Kidney tubule cell (primary cell): ENCODE measurements at regions not wholly inside any gene's neighbourhood (a gene's known extent, or its start where the extent isn't known, plus 50 kb on each side); places are given as distances from the start of the nearest gene placed in this dataset.
"Not testable (repeated sequence)": the region's sequence is repeated elsewhere in the genome, so short reads cannot be mapped to it uniquely, and the experiment has no call there.

Experiments
- DNase-seq: peaks from one replicate; pipeline ENCODE4 v3.0.0-alpha.2; 2018; ENCODE audit warnings: low spot score

GRCh38 chr10:44268435-44268948, 116.4 kb downstream of the CXCL12 start:
- not testable (repeated sequence) for DNase-seq

DNA sequence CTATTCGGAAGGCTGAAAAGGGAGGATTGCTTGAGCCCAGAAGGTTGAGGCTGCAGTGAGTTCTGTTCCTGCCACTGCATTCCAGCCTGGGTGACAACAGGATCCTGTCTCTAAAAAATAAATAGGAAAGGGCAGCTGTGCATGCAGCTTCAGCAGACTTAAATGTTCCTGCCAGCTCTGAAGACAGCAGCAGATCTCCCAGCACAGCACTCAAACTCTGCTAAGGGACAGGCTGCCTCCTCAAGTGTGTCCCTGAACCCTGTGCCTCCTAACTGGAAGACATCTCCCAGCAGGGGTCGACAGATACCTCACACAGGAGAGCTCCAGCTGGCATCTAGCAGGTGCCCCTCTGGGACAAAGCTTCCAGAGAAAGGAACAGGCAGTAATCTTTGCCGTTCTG, 117.9 kb downstream of the CXCL12 start:
- DNase-seq = no peak

DNA sequence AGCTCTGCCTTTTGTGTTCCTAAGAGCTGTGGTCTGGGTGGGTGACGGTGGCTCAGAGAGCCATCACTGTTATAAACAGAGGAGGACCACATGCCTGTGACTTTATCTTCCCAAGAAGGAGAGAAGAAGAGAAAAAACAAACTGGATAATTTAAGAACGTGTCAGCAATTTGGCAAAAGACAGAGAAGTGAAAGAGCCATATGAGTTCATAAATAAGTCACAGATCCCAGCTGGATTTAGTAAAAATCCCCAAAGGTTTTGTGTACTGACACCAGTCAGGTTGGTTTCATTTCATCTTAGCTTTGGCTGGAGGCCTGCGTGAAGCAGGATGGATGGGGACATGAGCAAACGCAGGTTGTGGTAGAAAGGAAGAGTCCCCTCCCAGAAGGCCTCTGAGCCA, 120.7 kb downstream of the CXCL12 start:
- no peak for DNase-seq

GRCh38 chr10:44263771-44264170, 121.1 kb downstream of the CXCL12 start:
- DNase-seq = no peak

GRCh38 chr10:44262551-44263251, 122.2 kb downstream of the CXCL12 start:
- DNase-seq = no peak

DNA sequence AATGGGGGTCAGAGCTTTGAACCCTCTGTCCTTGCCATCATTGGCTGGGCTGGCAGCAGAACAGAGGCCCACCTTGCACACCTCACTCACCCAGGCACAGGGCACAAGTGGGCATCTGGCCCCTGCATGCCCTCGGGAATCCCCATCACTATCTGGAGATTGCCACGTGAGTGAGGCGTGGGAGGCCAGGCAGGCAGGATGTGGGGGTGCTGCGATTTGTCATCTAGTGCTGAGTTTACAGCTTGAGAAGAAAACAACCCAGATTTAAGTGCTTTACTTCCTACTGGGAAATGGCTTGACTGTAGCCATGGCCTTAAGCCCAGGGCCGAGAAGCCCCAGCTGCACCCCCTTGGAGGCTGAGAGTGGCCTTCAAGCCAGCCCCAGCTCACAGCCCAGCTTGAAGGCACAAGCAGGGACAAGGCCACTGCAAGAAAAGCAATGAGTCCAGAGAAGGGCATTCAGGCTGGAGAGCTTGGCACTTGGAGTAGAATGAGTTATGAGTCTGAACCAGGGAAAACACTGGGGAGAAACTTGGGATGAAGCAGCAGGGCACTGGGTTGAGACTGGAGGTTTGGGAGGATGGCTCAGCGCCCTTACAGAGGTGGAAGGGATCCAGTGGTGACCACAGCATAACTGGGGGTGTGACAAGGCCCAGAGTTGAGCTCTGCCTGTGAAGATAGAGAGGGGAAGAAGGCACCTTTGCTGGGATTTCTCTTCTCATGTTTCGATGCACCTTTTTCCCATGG, 123.0 kb downstream of the CXCL12 start:
- peak; percentile 51 for DNase-seq

DNA sequence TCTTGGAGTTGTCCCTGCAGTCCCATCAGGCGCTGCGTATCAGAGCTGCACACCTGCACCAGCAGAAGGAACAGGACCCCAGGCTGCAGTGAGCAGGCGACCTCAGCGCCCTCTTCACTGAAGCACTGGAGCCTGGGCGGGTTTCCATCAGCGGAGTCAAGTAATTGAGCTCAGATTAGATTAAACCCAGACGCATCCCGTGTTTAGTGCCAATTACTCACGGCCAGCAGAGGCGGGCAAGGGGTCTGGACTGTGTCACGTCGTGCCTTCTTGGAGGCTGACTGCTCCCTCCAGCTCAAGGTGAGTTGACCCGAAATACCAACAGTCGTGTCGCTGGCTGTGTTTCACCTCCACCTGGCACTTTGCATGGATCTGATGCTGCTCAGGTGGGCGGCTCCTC, 123.6 kb downstream of the CXCL12 start:
- no peak for DNase-seq

DNA sequence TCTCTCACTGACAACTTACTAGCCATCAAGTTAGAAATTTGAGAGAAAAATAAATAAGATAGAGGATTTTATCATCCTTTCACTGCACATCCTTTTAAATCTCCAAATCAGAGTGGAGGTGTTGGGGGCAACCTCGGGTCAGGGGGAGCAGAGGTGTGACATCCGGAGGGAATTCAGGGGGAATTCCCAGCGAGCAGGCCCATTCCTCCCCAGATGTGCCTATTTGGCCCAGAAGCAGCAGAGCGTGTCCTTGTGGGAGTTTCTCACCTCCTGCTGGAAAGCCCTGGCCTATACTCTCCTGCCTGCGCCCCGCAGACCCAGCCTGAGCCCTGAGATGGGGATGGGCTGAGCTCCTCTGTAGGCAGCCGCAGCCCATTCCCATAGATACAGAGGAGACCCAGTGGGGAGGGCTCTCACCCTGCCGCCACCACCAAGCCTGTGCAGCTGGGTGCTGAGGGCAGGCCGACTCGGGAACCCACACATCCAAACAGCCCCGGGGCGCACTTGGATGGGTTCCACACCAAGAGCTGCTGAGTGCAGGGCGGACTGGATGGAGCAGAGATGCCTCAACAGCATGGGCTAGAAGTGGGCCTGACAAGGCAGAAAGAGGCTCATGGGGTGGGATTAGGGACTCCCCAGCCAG, 124.5 kb downstream of the CXCL12 start:
- no peak for DNase-seq

- no peak for DNase-seq
Observed at GRCh38 chr10:44259090-44259874, 125.6 kb downstream of the CXCL12 start.

- no peak for DNase-seq
Observed at GRCh38 chr10:44258460-44259089, 126.3 kb downstream of the CXCL12 start.

DNA sequence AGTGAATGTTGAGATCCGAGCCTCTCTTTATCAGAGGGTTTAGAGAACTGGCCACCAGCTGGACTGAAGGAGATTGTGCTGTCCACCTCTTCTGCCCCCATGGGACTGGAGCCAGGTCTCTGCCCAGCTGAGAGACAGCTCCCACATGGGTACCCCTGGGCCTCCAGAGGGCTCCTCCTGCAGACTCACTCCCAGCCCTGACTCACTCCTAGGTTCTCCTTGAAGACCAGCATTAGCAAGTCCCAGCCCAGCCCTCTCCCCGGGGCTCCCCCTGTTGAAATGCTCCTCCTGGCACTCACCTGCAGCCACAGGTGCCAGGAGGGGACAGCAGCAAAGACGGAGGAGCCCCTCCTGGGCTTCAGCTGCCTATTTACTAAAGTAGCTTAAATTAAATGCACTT, 126.9 kb downstream of the CXCL12 start:
- no peak for DNase-seq

- peak; percentile 80 for DNase-seq
Observed at GRCh38 chr10:44253769-44254462, 131.0 kb downstream of the CXCL12 start.

- DNase-seq = not testable (repeated sequence)
Observed at GRCh38 chr10:44252631-44253030, 132.3 kb downstream of the CXCL12 start.

- DNase-seq = not testable (repeated sequence)
Observed at GRCh38 chr10:44249933-44250332, 135.0 kb downstream of the CXCL12 start.

- DNase-seq = no peak
Observed at GRCh38 chr10:44249490-44249889, 135.4 kb downstream of the CXCL12 start.

GRCh38 chr10:44246700-44247099, 138.2 kb downstream of the CXCL12 start:
- not testable (repeated sequence) for DNase-seq

DNA sequence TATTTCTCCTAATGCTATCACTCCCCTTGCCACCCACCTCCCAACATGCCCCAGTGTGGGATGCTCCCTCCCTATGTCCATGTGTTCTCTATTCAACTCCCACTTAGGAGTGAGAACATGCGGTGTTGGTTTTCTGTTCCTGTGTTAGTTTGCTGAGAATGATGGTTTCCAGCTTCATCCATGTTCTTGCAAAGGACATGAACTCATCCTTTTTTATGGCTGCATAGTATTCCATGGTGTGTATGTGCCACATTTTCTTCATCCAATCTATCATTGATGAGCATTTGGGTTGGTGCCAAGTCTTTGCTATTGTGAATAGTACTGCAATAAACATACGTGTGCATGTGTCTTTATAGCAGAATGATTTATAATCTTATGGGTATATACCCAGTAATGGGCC, 138.6 kb downstream of the CXCL12 start:
- DNase-seq = not testable (repeated sequence)

DNA sequence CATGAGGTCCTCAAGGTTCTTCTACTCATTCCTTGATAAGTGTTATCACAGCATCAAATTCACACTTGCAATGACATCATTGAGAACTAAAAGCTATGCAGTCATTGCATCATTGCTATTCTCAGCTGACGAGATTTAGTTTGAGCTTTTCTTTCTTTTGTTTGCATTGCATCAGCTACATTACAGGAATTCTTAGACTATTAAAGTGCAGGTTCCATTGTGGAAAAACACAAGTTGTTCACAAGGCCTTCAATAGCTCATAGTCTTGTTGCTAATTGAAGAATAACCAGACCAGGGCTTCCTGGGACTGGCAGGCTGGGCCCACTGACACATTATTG, 139.3 kb downstream of the CXCL12 start:
- DNase-seq = peak; percentile 29

DNA sequence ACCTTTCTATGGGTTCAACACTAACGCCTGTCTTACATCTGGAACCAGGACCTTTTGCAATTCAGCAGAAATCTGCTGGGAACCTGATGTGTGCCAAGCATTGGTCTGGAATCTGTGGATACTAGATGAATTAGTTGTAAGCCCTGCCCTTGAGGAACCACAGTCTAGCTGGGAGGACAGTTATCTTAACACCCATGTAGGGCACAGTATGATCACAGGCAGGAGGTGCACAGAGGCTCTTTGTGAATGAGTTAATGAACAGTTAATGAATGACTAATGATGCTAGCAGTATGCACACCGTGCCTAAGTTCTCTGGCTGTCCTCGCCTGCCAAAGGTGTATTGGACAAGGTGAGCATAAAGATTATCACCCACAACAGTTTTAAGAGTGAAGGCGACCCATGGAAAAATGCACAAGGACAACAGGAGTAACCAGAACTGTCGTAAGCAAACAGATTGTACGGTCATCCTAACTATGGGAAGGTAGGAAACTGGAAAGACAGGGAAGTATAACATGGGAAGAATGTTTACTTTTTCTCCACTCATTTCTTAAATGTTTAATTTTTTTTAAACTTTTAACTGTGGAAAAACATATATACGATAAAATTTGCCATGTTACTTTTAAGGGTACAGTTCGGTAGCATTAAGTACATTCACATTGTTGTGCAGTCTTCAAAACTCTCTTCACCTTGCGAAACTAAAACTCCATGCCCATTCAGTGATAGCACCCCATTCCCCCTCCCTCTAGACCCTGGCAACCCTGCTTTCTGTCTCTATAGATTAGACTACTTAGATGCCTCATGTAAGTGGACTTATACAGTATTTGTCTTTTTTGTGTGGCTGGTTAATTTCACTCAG, 139.9 kb downstream of the CXCL12 start:
- DNase-seq = peak; percentile 46

DNA sequence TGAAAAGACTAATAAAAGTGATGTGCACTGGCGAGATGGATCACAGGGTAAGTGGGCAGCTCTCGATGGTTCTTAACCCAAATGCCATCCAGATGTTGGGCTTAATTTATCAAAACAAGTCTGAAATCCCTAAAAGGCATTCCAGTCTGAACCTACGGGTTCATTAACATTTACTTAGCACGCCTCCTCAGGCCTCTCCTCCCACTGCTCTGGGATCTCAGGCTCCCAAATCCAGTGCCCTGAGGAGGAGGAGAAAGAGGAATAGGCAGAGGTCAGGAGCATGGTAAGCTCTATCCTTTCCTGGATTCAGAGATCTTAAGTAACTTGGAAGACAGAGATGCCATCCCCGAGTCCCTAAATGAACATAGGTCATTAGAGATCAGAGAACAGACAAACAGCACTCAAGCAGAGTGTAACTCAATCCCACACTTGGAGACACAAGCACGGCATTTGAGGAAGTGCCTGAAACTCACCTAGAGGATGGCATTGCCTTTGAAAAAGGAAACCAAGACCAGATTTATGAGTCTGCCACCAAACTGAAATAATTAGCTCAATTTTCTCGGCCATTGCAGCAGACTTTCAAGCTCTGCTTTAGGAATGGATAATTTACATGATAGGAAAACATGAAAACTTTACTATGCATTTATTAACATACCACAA, 140.9 kb downstream of the CXCL12 start:
- DNase-seq = no peak
